Endothelial cell of umbilical vein (primary cell): ENCODE measurements at regions not wholly inside any gene's neighbourhood (a gene's known extent, or its start where the extent isn't known, plus 50 kb on each side); places are given as distances from the start of the nearest gene placed in this dataset.

ENCODE experiments used
- CTCF ChIP-seq, 2 donors: IDR thresholded peaks; 1 replicate in 1 of 2; 2 replicates in 1 of 2; pipeline ENCODE4 v1.5.1; 2011; ENCODE audit warnings: low read length in 2 of 2, mild to moderate bottlenecking in 2 of 2, moderate library complexity in 2 of 2, control low read depth in 1 of 2, inconsistent platforms in 1 of 2, low read depth in 1 of 2; ENCODE audit not compliant: insufficient read depth in 1 of 2; ENCODE audit errors: extremely low read depth in 1 of 2
- EZH2 ChIP-seq: IDR thresholded peaks from 2 replicates; pipeline ENCODE4 v1.6.1; 2012; ENCODE audit warnings: borderline replicate concordance, low read depth, mild to moderate bottlenecking, moderate library complexity, low read length, inconsistent platforms; ENCODE audit not compliant: severe bottlenecking
- FOS ChIP-seq: IDR thresholded peaks from 2 replicates; pipeline ENCODE4 v1.6.1; 2011; ENCODE audit warnings: mild to moderate bottlenecking, low read length, moderate library complexity, borderline replicate concordance; ENCODE audit not compliant: insufficient read depth
- GATA2 ChIP-seq: IDR thresholded peaks from 2 replicates; pipeline ENCODE4 v1.7.0; 2011; ENCODE audit warnings: low read depth, mild to moderate bottlenecking, moderate library complexity, mixed read lengths, low read length; ENCODE audit not compliant: insufficient read length, insufficient read depth
- JUN ChIP-seq: IDR thresholded peaks from 2 replicates; pipeline ENCODE4 v1.6.1; 2011; ENCODE audit warnings: borderline replicate concordance, low read depth; ENCODE audit not compliant: insufficient read length, insufficient read depth
- MAX ChIP-seq: IDR thresholded peaks from 2 replicates; pipeline ENCODE4 v1.6.1; 2011; ENCODE audit not compliant: insufficient read depth, insufficient read length
- MYC ChIP-seq: IDR thresholded peaks from one replicate; pipeline ENCODE4 v1.6.1; 2011; ENCODE audit warnings: mild to moderate bottlenecking, low read depth, low read length
- POLR2A ChIP-seq: IDR thresholded peaks from 2 replicates; pipeline ENCODE4 v1.6.1; 2012; ENCODE audit warnings: low read depth, mild to moderate bottlenecking, control low read depth, low read length
- POLR2AphosphoS5 ChIP-seq: IDR thresholded peaks from 2 replicates; pipeline ENCODE4 v1.6.1; 2012; ENCODE audit warnings: low read depth, mild to moderate bottlenecking, control low read depth, low read length, moderate library complexity; ENCODE audit not compliant: insufficient read depth

GRCh38 chr2:35125871-35126270 is 1229.7 kb upstream of the CRIM1 start:
- no peak for TF ChIP-seq CTCF (IDR thresholded peaks at IDR 0.05; ENCODE audit: extremely low read depth in 1 of 2, insufficient read depth in 1 of 2, low read depth in 1 of 2, low read length in 2 of 2)
- TF ChIP-seq POLR2AphosphoS5 = no peak
- TF ChIP-seq EZH2 = no peak
- no peak for TF ChIP-seq POLR2A
- no peak for TF ChIP-seq MAX
- TF ChIP-seq MYC = no peak
- TF ChIP-seq JUN = no peak
- TF ChIP-seq FOS = no peak
- TF ChIP-seq GATA2 = no peak
